NCI-H187 (cell line): ENCODE measurements at regions not wholly inside any gene's neighbourhood (a gene's known extent, or its start where the extent isn't known, plus 50 kb on each side); places are given as distances from the start of the nearest gene placed in this dataset.

Experiments used
- DNase-seq, 2 experiments: peaks; one replicate each; lab custom pipeline; 2025; lab: John Stamatoyannopoulos, UW

GRCh38 chr1:87563211-87563610, 234.5 kb downstream of the LMO4 start:
- no peak for DNase-seq

GRCh38 chr1:87565861-87566260, 237.2 kb downstream of the LMO4 start:
- DNase-seq, result no peak

- DNase-seq, result no peak
Observed at GRCh38 chr1:87568005-87568404, 239.3 kb downstream of the LMO4 start.

GRCh38 chr1:87568911-87569310, 240.2 kb downstream of the LMO4 start:
- no peak for DNase-seq

- no peak for DNase-seq
Observed at GRCh38 chr1:87572008-87572407, 243.3 kb downstream of the LMO4 start.

- no peak for DNase-seq
Observed at GRCh38 chr1:87572891-87573290, 244.2 kb downstream of the LMO4 start.

GRCh38 chr1:87575528-87575927, 246.8 kb downstream of the LMO4 start:
- DNase-seq, result no peak

GRCh38 chr1:87578464-87578863, 249.8 kb downstream of the LMO4 start:
- DNase-seq, result no peak

- DNase-seq, result no peak
Observed at GRCh38 chr1:87583459-87583858, 254.8 kb downstream of the LMO4 start.

GRCh38 chr1:87584586-87584985, 255.9 kb downstream of the LMO4 start:
- DNase-seq, result no peak

- DNase-seq, result no peak
Observed at GRCh38 chr1:87586501-87586900, 257.8 kb downstream of the LMO4 start.

- no peak for DNase-seq
Observed at GRCh38 chr1:87588495-87588894, 259.8 kb downstream of the LMO4 start.

- DNase-seq, result no peak
Observed at GRCh38 chr1:87591492-87591891, 262.8 kb downstream of the LMO4 start.

- DNase-seq, result no peak
Observed at GRCh38 chr1:87592156-87592555, 263.5 kb downstream of the LMO4 start.

GRCh38 chr1:87594736-87595383, 266.2 kb downstream of the LMO4 start:
- DNase-seq, result no peak

GRCh38 chr1:87595384-87595781, 266.7 kb downstream of the LMO4 start:
- no peak for DNase-seq

GRCh38 chr1:87598429-87598828, 269.7 kb downstream of the LMO4 start:
- no peak for DNase-seq

- DNase-seq, result no peak
Observed at GRCh38 chr1:87599569-87599968, 270.9 kb downstream of the LMO4 start.

- DNase-seq, result no peak
Observed at GRCh38 chr1:87600055-87600850, 271.6 kb downstream of the LMO4 start.

GRCh38 chr1:87600854-87601253, 272.2 kb downstream of the LMO4 start:
- DNase-seq, result no peak

GRCh38 chr1:87603626-87604025, 274.9 kb downstream of the LMO4 start:
- no peak for DNase-seq

GRCh38 chr1:87612956-87613355, 284.3 kb downstream of the LMO4 start:
- no peak for DNase-seq

GRCh38 chr1:87615491-87615890, 286.8 kb downstream of the LMO4 start:
- no peak for DNase-seq

GRCh38 chr1:87615901-87616300, 287.2 kb downstream of the LMO4 start:
- DNase-seq, result no peak
